GM12872 (cell line): ENCODE measurements at regions not wholly inside any gene's neighbourhood (a gene's known extent, or its start where the extent isn't known, plus 50 kb on each side); places are given as distances from the start of the nearest gene placed in this dataset.

Experiments used
- CTCF ChIP-seq: IDR thresholded peaks from 3 replicates; pipeline ENCODE4 v1.5.1; 2011; ENCODE audit warnings: low read depth, mild to moderate bottlenecking, low read length, moderate library complexity; ENCODE audit not compliant: insufficient read depth

DNA sequence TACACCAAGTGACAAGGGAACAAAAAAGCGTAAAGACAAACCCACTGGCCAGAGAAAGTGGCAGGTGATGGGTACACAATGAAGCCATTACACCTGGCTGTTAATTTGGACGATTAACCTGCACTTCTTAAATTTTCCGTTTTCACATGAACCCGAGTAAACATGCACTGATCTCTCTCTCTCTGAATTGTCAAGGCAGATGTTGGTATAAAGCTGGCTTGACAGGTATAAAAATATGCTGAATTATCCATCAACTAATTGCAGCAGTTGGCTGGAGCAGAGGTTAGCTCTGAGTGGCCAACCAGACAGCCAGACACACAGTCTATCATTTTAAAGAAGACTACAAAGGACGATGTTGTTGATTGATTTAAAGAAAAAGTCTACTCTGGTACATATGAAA is 561.7 kb upstream of the ALCAM start:
- TF ChIP-seq CTCF, result no peak

GRCh38 chr3:104805508-104805907 is 561.2 kb upstream of the ALCAM start:
- TF ChIP-seq CTCF, result no peak

DNA sequence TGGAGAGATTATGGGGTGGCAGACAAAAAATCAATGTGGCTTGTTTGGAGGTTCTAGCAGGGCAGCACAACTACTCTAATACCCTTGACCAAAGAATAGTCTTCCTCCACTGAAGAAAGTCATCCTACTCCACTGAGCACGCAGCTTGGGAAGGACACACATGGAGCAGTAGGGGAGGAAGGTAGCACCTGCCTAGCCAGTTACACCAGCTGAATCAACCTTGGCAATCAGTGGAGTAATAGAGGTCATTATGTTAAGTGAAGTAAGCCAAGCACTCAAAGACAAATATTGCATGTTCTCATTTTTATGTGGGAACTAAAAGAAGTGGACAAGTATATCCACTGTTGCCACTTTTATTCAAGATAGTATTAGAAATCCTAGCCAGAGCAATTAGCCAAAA is 555.8 kb upstream of the ALCAM start:
- no peak for TF ChIP-seq CTCF

GRCh38 chr3:104816008-104816407 is 550.7 kb upstream of the ALCAM start:
- no peak for TF ChIP-seq CTCF

DNA sequence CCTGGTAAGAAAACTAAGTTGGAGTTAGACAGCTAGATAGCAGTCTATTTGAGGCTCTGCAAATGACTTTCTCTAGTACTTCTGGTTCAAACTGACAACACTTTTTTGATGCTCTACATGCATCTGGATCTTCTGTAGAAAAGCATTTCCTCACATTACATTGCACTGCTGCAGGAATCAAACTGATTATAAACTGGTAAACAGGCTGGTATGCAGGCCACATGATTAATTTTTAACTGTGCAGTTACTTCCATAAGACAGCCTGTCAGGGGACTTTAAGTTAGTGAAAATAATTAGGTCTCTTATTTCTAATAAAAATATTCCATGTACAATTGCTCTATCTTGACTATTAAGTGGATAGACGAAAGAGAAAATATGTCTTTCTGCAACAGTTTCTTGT is 550.0 kb upstream of the ALCAM start:
- TF ChIP-seq CTCF, result no peak

GRCh38 chr3:104819333-104819732 is 547.4 kb upstream of the ALCAM start:
- no peak for TF ChIP-seq CTCF

DNA sequence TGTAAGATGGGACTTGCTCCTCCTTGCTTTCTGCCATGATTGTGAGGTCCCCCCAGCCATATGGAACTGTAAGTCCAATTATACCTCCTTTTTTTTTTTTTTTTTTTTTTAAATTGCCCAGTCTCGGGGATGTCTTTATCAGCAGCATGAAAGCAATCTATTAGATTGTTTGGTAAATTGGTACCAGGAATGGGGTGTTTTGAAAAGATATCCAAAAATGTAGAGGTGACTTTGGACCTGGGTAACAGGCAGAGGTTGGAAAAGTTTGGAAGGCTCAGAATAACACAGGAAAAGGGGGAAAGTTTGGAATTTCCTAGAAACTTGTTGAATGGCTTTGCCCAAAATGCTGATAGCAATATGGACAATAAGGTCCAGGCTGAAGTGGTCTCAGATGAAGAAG is 545.8 kb upstream of the ALCAM start:
- TF ChIP-seq CTCF, result no peak

GRCh38 chr3:104825116-104825515 is 541.6 kb upstream of the ALCAM start:
- no peak for TF ChIP-seq CTCF
